ENCODE measurements at regions not wholly inside any gene's neighbourhood (a gene's known extent, or its start where the extent isn't known, plus 50 kb on each side); places are given as distances from the start of the nearest gene placed in this dataset.

DNA sequence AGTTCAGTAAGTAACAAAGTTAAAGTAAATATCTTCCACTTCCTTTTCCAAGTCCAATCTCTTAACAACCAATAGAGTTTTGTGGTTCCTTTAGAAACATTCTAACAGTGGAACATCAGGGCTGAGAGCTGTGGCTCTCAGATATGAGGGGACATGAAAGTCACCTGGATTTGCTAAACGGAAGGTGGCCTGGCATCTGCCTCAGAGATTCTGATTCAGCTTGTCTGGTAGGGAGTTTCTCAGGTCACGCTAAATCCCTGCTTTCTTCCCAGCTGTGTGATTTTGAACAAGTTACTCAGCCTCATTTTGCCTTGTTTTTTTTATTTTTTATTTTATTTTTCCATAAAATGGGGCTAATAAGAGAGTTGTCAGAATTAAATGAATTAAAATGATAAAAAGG is 411.0 kb upstream of the CDH11 start:
- no peak for FAIRE-seq
- no peak for DNase-seq (ENCODE audit: insufficient read length, low spot score)
- no peak for TF ChIP-seq PAX5 (IDR thresholded peaks at IDR 0.05; ENCODE audit: insufficient read depth, low read length, severe bottlenecking)
- TF ChIP-seq TAF1 (IDR thresholded peaks at IDR 0.05; ENCODE audit: low read depth, low read length), result no peak
- TF ChIP-seq POU2F2 (IDR thresholded peaks at IDR 0.05; ENCODE audit: low read depth, low read length), result no peak
- TF ChIP-seq SPI1 (IDR thresholded peaks at IDR 0.05; ENCODE audit: low read depth, low read length), result no peak
- no peak for TF ChIP-seq POLR2AphosphoS5 (IDR thresholded peaks at IDR 0.05; ENCODE audit: low read depth, low read length)
- no peak for TF ChIP-seq POLR2A (IDR thresholded peaks at IDR 0.05; ENCODE audit: low read depth, low read length)

GRCh38 chr16:65532258-65532657 is 410.4 kb upstream of the CDH11 start:
- TF ChIP-seq PAX5 (IDR thresholded peaks at IDR 0.05; ENCODE audit: insufficient read depth, low read length, severe bottlenecking) (no peak), SPI1 (IDR thresholded peaks at IDR 0.05; ENCODE audit: low read depth, low read length) (no peak), POU2F2 (IDR thresholded peaks at IDR 0.05; ENCODE audit: low read depth, low read length) (no peak), POLR2A (IDR thresholded peaks at IDR 0.05; ENCODE audit: low read depth, low read length) (no peak), TAF1 (IDR thresholded peaks at IDR 0.05; ENCODE audit: low read depth, low read length) (no peak), POLR2AphosphoS5 (IDR thresholded peaks at IDR 0.05; ENCODE audit: low read depth, low read length) (no peak)
- DNase-seq (ENCODE audit: insufficient read length, low spot score) (no peak), FAIRE-seq (no peak)

- TF ChIP-seq POLR2AphosphoS5 (IDR thresholded peaks at IDR 0.05; ENCODE audit: low read depth, low read length), result no peak
- no peak for TF ChIP-seq PAX5 (IDR thresholded peaks at IDR 0.05; ENCODE audit: insufficient read depth, low read length, severe bottlenecking)
- TF ChIP-seq POLR2A (IDR thresholded peaks at IDR 0.05; ENCODE audit: low read depth, low read length), result no peak
- TF ChIP-seq POU2F2 (IDR thresholded peaks at IDR 0.05; ENCODE audit: low read depth, low read length), result no peak
- no peak for TF ChIP-seq TAF1 (IDR thresholded peaks at IDR 0.05; ENCODE audit: low read depth, low read length)
- no peak for FAIRE-seq
- no peak for DNase-seq (ENCODE audit: insufficient read length, low spot score)
These were observed 409.6 kb upstream of the CDH11 start for GRCh38 chr16:65531475-65531874.

DNA sequence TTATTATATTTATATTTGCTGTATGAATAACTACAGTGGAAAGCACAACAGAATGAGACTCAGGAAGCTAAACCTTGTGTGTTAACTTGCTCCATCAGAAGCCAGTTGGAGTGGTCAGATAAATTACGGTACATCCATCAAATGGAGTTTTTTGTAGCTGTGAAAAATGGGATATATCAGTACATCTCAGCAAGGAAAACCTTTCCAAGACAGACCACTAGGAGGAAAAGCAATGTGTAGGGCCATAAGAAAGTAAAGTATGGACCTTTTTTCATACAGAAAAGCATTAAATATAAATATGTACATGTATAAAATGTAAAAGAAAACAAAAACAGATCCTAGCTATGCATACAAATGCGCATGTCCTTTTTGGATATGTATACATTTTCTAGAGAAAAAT is 403.8 kb upstream of the CDH11 start:
- no peak for TF ChIP-seq POLR2AphosphoS5 (IDR thresholded peaks at IDR 0.05; ENCODE audit: low read depth, low read length)
- no peak for TF ChIP-seq SPI1 (IDR thresholded peaks at IDR 0.05; ENCODE audit: low read depth, low read length)
- TF ChIP-seq TAF1 (IDR thresholded peaks at IDR 0.05; ENCODE audit: low read depth, low read length), result no peak
- no peak for TF ChIP-seq POU2F2 (IDR thresholded peaks at IDR 0.05; ENCODE audit: low read depth, low read length)
- TF ChIP-seq PAX5 (IDR thresholded peaks at IDR 0.05; ENCODE audit: insufficient read depth, low read length, severe bottlenecking), result no peak
- TF ChIP-seq POLR2A (IDR thresholded peaks at IDR 0.05; ENCODE audit: low read depth, low read length), result no peak
- DNase-seq (ENCODE audit: insufficient read length, low spot score) (no peak), FAIRE-seq (no peak)

DNA sequence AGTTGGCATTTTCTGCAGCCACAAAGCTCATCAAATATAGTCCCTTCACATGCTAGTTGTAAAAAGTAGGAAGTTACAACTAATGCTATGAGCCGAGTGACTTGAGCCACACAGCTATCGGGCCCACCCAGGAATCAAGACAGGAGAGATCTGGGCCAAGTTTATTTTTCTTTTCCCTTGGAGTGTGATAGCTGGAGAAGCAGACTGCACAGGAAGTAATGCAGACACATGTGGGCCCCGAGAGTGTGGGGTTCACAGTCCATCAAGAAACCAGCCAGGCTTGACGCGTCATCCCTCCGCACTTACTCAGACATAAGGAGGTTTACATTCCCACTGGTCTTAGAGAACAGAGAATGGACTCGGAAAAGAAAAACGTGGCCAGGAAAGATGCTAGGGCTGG is 403.1 kb upstream of the CDH11 start:
- FAIRE-seq (no peak), DNase-seq (ENCODE audit: insufficient read length, low spot score) (no peak)
- no peak for TF ChIP-seq SPI1 (IDR thresholded peaks at IDR 0.05; ENCODE audit: low read depth, low read length)
- no peak for TF ChIP-seq TAF1 (IDR thresholded peaks at IDR 0.05; ENCODE audit: low read depth, low read length)
- TF ChIP-seq PAX5 (IDR thresholded peaks at IDR 0.05; ENCODE audit: insufficient read depth, low read length, severe bottlenecking), result no peak
- no peak for TF ChIP-seq POLR2A (IDR thresholded peaks at IDR 0.05; ENCODE audit: low read depth, low read length)

DNA sequence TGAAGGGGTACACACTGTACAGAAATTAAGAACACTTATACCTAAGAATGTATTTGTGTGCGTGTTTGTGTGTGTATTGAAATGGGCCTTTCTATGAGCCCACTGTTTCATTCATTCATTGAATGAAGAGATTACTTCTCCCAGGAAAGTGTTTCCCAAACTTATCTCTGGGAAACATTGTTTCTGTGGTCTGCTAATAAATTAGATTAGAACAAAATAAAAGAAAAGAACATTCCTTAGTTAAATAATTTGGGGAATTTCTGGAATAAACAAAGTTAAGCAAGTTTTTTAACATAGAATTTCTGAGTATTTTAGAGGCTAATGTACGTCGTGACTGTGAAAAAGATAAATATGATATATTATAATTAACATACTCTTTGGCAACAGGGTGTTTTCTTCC is 402.4 kb upstream of the CDH11 start:
- DNase-seq (ENCODE audit: insufficient read length, low spot score), result no peak
- TF ChIP-seq SPI1 (IDR thresholded peaks at IDR 0.05; ENCODE audit: low read depth, low read length) (no peak), POLR2A (IDR thresholded peaks at IDR 0.05; ENCODE audit: low read depth, low read length) (no peak), PAX5 (IDR thresholded peaks at IDR 0.05; ENCODE audit: insufficient read depth, low read length, severe bottlenecking) (no peak), POU2F2 (IDR thresholded peaks at IDR 0.05; ENCODE audit: low read depth, low read length) (no peak), TAF1 (IDR thresholded peaks at IDR 0.05; ENCODE audit: low read depth, low read length) (no peak), POLR2AphosphoS5 (IDR thresholded peaks at IDR 0.05; ENCODE audit: low read depth, low read length) (no peak)
- no peak for FAIRE-seq

GRCh38 chr16:65523283-65523944 is 401.6 kb upstream of the CDH11 start:
- TF ChIP-seq POLR2AphosphoS5 (IDR thresholded peaks at IDR 0.05; ENCODE audit: low read depth, low read length) (no peak), PAX5 (IDR thresholded peaks at IDR 0.05; ENCODE audit: insufficient read depth, low read length, severe bottlenecking) (no peak)
- DNase-seq (ENCODE audit: insufficient read length, low spot score) (no peak), FAIRE-seq (no peak)

- TF ChIP-seq TAF1 (IDR thresholded peaks at IDR 0.05; ENCODE audit: low read depth, low read length) (no peak), SPI1 (IDR thresholded peaks at IDR 0.05; ENCODE audit: low read depth, low read length) (no peak), POLR2A (IDR thresholded peaks at IDR 0.05; ENCODE audit: low read depth, low read length) (no peak), PAX5 (IDR thresholded peaks at IDR 0.05; ENCODE audit: insufficient read depth, low read length, severe bottlenecking) (no peak), POU2F2 (IDR thresholded peaks at IDR 0.05; ENCODE audit: low read depth, low read length) (no peak), POLR2AphosphoS5 (IDR thresholded peaks at IDR 0.05; ENCODE audit: low read depth, low read length) (no peak)
- FAIRE-seq (no peak), DNase-seq (ENCODE audit: insufficient read length, low spot score) (no peak)
These were observed 400.5 kb upstream of the CDH11 start for GRCh38 chr16:65522412-65522811.

DNA sequence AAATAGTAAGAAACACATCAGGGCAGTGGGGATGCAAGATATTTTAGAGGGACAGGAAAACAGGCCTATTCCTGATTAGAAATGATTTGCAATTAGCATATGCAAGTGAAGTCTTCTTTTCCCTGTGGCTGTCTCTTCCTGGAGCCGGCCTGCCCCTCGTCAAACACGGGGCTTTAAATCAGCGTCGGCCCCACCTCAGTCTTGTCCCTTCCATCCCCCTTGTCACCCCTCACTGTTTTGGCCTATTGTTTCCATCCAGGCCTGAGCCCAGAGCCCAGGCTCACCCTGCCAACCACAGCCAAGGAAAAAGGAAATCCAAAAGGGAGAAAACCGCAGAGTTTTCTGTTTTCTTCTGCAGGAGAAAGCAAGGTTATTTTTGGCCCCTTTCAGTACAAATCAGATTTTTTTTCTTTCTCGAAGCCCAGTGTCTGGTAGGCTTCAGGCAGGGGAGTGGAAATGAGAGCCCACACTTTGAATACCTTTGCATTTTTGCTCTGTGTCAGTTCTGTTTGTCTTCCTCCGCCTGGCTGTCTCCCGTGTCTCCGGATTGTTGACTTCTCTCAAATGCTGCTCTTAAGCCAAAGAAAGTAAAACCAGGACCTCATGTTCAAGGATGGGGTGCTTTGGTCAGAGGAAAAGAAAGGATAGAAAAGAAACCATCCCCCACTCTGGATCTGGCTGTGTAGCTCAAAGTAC is 399.9 kb upstream of the CDH11 start:
- DNase-seq (ENCODE audit: insufficient read length, low spot score), result no peak
- FAIRE-seq, result no peak
- TF ChIP-seq POLR2AphosphoS5 (IDR thresholded peaks at IDR 0.05; ENCODE audit: low read depth, low read length), result no peak

- DNase-seq (ENCODE audit: insufficient read length, low spot score) (no peak), FAIRE-seq (no peak)
- TF ChIP-seq POLR2AphosphoS5 (IDR thresholded peaks at IDR 0.05; ENCODE audit: low read depth, low read length) (no peak), SPI1 (IDR thresholded peaks at IDR 0.05; ENCODE audit: low read depth, low read length) (no peak), PAX5 (IDR thresholded peaks at IDR 0.05; ENCODE audit: insufficient read depth, low read length, severe bottlenecking) (no peak)
These were observed 397.5 kb upstream of the CDH11 start for GRCh38 chr16:65519402-65519801.
